ENCODE measurements at regions not wholly inside any gene's neighbourhood (a gene's known extent, or its start where the extent isn't known, plus 50 kb on each side); places are given as distances from the start of the nearest gene placed in this dataset.

DNA sequence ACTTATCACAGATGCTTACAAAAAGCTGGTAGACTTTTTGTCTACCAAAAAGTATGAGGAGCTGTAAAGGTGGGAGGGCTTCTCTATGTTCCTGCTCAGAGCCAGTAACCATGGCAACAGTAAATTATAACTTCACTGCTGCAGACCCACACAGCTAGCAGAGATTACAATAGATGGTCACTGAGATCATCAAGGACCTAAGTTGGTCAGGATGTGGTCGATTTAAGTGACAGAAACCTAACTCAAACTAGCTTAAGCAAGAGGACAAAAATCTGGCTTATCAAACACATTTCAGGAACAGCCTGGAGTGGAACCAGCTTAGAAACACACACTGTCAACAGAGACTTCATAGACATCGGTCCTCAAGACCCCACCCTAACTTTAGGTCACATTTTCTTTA, 113.4 kb upstream of the ATP1A1 start:
- Histone ChIP-seq H3K14ac (replicated peaks; ENCODE audit: low read depth, low read length) (no peak overlapping the region), H3K23ac (ENCODE audit: low read depth, low read length) (no peak overlapping the region), H3K4me1 (ENCODE audit: control insufficient read depth, insufficient read depth, low read length) (no peaks in the 10 kb centered on the region), H3K4me3 (ENCODE audit: insufficient read depth, low read depth, low read length) (no peak overlapping the region), H3K4me2 (ENCODE audit: low read depth, low read length) (no peak overlapping the region), H4K91ac (ENCODE audit: insufficient read depth, low read depth, low read length) (no peak overlapping the region), H3K9me3 (ENCODE audit: control insufficient read depth, insufficient read depth, low read length) (no peaks in the 10 kb centered on the region), H3K9ac (ENCODE audit: low read depth, low read length) (no peak overlapping the region), H2BK15ac (ENCODE audit: low read depth, low read length) (no peak overlapping the region), H3K4ac (ENCODE audit: low read depth, low read length) (no peak overlapping the region), H3K79me1 (ENCODE audit: low read depth in 1 of 2, low read length in 2 of 2) (no peaks in the 10 kb centered on the region), H4K5ac (ENCODE audit: low read depth, low read length) (no peak overlapping the region), H3K36me3 (ENCODE audit: control insufficient read depth, insufficient read depth, low read length) (no peaks in the 10 kb centered on the region), H3K27me3 (ENCODE audit: control insufficient read depth, insufficient read depth, low read length) (no peaks in the 10 kb centered on the region), H2AFZ (replicated peaks; ENCODE audit: low read length, poor library complexity) (no peak overlapping the region), H3K27ac (ENCODE audit: insufficient read depth, low read length) (no peak overlapping the region), H2AK5ac (ENCODE audit: low read depth, low read length) (no peak overlapping the region), H2AK9ac (replicated peaks; ENCODE audit: low read depth, low read length, poor library complexity) (no peak overlapping the region), H4K20me1 (ENCODE audit: insufficient read depth, low read length) (no peaks in the 10 kb centered on the region), H2BK5ac (ENCODE audit: low read depth, low read length, poor library complexity, severe bottlenecking) (no peak overlapping the region), H2BK120ac (ENCODE audit: low read depth, low read length) (no peak overlapping the region), H3K9me1 (ENCODE audit: insufficient read depth, low read length) (no peaks in the 10 kb centered on the region; the same call in 1 of the 2 replicates), H4K8ac (ENCODE audit: low read depth in 2 of 2, low read length in 2 of 2) (no peak overlapping the region), H3K56ac (ENCODE audit: extremely low read depth, insufficient read depth, low read length) (no peak overlapping the region), H2BK20ac (ENCODE audit: low read depth, low read length) (no peak overlapping the region), H3K18ac (ENCODE audit: low read depth, low read length) (no peak overlapping the region)
- TF ChIP-seq, protein P1, sequence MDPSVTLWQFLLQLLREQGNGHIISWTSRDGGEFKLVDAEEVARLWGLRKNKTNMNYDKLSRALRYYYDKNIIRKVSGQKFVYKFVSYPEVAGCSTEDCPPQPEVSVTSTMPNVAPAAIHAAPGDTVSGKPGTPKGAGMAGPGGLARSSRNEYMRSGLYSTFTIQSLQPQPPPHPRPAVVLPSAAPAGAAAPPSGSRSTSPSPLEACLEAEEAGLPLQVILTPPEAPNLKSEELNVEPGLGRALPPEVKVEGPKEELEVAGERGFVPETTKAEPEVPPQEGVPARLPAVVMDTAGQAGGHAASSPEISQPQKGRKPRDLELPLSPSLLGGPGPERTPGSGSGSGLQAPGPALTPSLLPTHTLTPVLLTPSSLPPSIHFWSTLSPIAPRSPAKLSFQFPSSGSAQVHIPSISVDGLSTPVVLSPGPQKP (IDR thresholded peaks at IDR 0.05; ENCODE audit: borderline replicate concordance, low read depth, low read length), result no peak
- no peak for TF ChIP-seq RAD21 (IDR thresholded peaks at IDR 0.05; ENCODE audit: low read length)
- no peak for TF ChIP-seq BHLHE40 (IDR thresholded peaks at IDR 0.05; ENCODE audit: low read depth, low read length)
- TF ChIP-seq POLR2A (IDR thresholded peaks at IDR 0.05; ENCODE audit: low read depth, low read length), result no peak
- TF ChIP-seq, protein P2, sequence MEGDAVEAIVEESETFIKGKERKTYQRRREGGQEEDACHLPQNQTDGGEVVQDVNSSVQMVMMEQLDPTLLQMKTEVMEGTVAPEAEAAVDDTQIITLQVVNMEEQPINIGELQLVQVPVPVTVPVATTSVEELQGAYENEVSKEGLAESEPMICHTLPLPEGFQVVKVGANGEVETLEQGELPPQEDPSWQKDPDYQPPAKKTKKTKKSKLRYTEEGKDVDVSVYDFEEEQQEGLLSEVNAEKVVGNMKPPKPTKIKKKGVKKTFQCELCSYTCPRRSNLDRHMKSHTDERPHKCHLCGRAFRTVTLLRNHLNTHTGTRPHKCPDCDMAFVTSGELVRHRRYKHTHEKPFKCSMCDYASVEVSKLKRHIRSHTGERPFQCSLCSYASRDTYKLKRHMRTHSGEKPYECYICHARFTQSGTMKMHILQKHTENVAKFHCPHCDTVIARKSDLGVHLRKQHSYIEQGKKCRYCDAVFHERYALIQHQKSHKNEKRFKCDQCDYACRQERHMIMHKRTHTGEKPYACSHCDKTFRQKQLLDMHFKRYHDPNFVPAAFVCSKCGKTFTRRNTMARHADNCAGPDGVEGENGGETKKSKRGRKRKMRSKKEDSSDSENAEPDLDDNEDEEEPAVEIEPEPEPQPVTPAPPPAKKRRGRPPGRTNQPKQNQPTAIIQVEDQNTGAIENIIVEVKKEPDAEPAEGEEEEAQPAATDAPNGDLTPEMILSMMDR (conservative IDR thresholded peaks at IDR 0.05; ENCODE audit: low read depth, low read length), result no peak
- no peak for TF ChIP-seq SMC3 (IDR thresholded peaks at IDR 0.05; ENCODE audit: low read depth, low read length)
- no peak for TF ChIP-seq CHD1 (IDR thresholded peaks at IDR 0.05; ENCODE audit: low read depth, low read length)
- TF ChIP-seq CEBPB (IDR thresholded peaks at IDR 0.05; ENCODE audit: low read depth, low read length), result no peak
- no peak for TF ChIP-seq RFX5 (IDR thresholded peaks at IDR 0.05; ENCODE audit: low read depth, low read length)
- TF ChIP-seq NFE2L2 (IDR thresholded peaks at IDR 0.05; ENCODE audit: low read depth, low read length), result no peak
- TF ChIP-seq MAFK (IDR thresholded peaks at IDR 0.05; ENCODE audit: low read depth, low read length), result no peak
- TF ChIP-seq USF2 (IDR thresholded peaks at IDR 0.05; ENCODE audit: low read depth, low read length), result no peak
- no peak for TF ChIP-seq MAZ (IDR thresholded peaks at IDR 0.05; ENCODE audit: borderline replicate concordance, low read depth, low read length)
- no peak for TF ChIP-seq RCOR1 (IDR thresholded peaks at IDR 0.05; ENCODE audit: insufficient replicate concordance, low read length)
- TF ChIP-seq FOS (IDR thresholded peaks at IDR 0.05; ENCODE audit: low read depth, low read length), result no peak
- CTCF ChIA-PET, result no interaction called here
- ATAC-seq (ENCODE audit: low read depth) (no peak), DNase-seq (no peak)
- BruUV-seq (replicated peaks), result no TSS peak
- dilution Hi-C loops (cut with HindIII; ENCODE audit: low sequenced_read_pairs, unreplicated experiment), result no loop called here
- intact Hi-C loops (cut with micrococcal nuclease), result no loop called here
- in situ Hi-C loops (cut with MboI; ENCODE audit: low sequenced_read_pairs), result no loop called here
- no CpG with 5 or more reads among the region's 2 CpGs for whole genome bisulfite sequencing, 2 experiments (ENCODE audit: extremely low coverage in 2 of 2, insufficient read length in 1 of 2)
- POLR2A ChIA-PET (ENCODE audit: unreplicated experiment), result no interaction called here
